Myocyte (in vitro differentiated cells): ENCODE measurements at regions not wholly inside any gene's neighbourhood (a gene's known extent, or its start where the extent isn't known, plus 50 kb on each side); places are given as distances from the start of the nearest gene placed in this dataset.
"Not testable (repeated sequence)": the region's sequence is repeated elsewhere in the genome, so short reads cannot be mapped to it uniquely, and the experiment has no call there.

ENCODE experiments used
- DNase-seq: peaks from one replicate; pipeline ENCODE4 v3.0.0-alpha.2; 2012; ENCODE audit warnings: low read depth

GRCh38 chr5:62149879-62150278 is 156.1 kb upstream of the KIF2A start:
- DNase-seq, result no peak

GRCh38 chr5:62152394-62153087 is 153.5 kb upstream of the KIF2A start:
- DNase-seq, result peak; percentile 57

DNA sequence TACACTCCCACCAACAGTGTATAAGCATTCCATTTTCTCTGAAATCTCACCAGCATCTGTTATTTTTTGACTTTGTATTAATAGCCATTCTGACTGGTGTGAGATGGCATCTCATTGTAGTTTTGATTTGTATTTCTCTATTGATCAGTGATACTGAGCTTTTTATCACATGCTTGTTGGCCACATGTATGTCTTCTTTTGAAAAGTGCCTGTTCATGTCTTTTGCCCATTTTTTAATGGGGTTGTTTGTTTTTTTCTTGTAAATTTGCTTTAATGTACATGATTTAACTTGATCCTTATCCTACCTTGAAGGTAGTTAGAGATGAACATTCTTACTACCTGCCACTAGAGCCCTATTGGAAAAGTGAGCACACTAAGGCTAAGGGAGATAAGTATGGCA is 151.2 kb upstream of the KIF2A start:
- no peak for DNase-seq

- DNase-seq, result no peak
Measured at GRCh38 chr5:62155988-62156387, 150.0 kb upstream of the KIF2A start.

GRCh38 chr5:62167561-62168057 is 138.4 kb upstream of the KIF2A start:
- DNase-seq, result no peak

GRCh38 chr5:62168506-62169281 is 137.3 kb upstream of the KIF2A start:
- no peak for DNase-seq

DNA sequence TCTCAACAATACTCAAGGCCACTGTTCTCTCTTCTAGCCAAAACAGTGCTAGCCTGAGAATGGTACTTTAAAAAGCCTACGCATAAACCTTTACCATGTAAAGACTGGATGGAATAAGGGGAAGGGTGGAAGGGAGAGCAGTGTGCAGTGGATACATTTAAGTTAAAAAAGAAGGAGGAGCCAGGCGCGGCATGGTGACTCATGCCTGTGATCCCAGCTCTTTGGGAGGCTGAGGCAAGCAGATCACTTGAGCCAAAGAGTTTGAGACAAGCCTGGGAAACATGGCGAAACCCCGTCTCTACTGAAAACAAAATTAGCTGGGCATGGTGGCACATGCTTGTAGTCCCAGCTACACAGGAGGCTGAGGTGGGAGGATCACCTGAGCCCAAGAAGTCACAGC is 127.7 kb upstream of the KIF2A start:
- no peak for DNase-seq

GRCh38 chr5:62182802-62183201 is 123.2 kb upstream of the KIF2A start:
- no peak for DNase-seq

- no peak for DNase-seq
Measured at GRCh38 chr5:62183727-62184126, 122.3 kb upstream of the KIF2A start.

GRCh38 chr5:62184444-62184843 is 121.6 kb upstream of the KIF2A start:
- DNase-seq, result no peak

DNA sequence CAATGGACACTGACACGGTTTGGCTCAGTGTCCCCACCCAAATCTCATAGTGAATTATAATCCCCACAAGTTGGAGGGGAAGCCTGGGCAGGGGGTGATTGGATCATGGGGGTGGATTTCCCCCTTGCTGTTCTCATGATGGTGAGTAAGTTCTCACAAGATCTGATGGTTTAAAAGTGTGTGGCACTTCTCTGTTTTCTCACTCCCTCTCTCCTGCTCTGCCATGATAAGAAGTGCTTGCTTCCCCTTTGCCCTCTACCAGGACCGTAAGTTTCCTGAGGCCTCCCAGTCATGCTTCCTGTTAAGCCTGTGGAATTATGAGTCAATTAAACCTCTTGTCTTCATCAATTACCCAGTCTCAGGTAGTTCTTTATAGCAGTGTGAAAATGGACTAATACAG is 115.8 kb upstream of the KIF2A start:
- DNase-seq, result no peak

DNA sequence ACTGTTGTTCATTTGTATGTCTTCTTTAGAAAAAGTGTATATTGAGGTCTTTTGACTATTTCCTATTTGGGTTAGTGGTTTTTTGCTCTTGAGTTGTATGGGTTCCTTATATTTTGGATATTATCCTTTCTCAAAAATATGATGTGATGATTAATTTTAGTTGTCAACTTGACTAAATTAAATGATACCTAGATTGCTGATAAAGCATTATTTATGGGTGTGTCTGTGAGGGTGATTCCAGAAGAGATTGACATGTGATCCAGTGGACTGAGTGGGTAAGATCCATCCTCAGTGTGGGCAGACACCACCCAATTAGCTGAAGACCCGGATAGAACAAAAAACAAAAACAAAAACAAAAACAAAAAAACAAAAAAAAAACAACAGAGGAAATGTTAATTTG is 115.1 kb upstream of the KIF2A start:
- DNase-seq, result no peak

DNA sequence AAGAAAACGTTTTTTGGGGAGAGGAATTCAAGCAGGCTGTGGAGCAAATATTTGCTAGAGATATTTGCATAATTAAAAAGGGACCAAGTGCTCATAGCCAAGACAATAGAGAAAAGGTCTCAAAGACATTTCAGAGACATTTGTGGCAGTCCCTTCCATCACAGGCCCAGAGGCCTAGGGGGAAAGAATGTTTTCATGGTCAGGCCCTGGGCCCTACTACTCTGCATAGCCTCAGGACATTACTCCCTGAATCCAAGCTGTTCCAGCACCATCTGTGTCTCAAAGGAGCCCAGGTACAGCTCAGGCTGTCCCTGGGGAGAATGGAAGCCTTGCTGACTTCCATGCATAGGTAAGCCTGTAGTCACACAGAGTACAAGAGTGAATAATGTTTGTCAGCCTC is 113.0 kb upstream of the KIF2A start:
- no peak for DNase-seq

DNA sequence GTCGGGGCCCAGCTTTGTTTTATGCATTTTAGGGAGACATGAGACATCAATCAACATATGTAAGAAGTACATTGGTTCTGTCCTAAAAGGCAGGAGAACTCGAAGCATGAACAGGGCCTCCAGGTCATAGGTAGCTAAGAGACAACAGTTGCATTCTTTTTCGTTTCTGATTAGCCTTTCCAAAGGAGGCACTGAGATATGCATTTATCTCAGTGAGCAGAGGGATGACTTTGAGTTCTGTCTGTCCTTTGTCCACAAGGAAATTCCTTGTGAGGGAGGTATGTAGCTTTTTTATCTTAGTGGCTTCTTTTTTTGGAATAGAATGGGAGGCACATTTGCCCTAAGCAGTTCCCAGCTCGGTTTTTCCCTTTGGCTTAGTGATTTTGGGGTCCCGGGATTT is 109.5 kb upstream of the KIF2A start:
- not testable (repeated sequence) for DNase-seq

GRCh38 chr5:62197697-62198096 is 108.3 kb upstream of the KIF2A start:
- no peak for DNase-seq

GRCh38 chr5:62198421-62198820 is 107.6 kb upstream of the KIF2A start:
- DNase-seq, result no peak

- no peak for DNase-seq
Measured at GRCh38 chr5:62199792-62200716, 106.0 kb upstream of the KIF2A start.

GRCh38 chr5:62206150-62206829 is 99.7 kb upstream of the KIF2A start:
- DNase-seq, result peak; percentile 6

GRCh38 chr5:62208218-62208852 is 97.7 kb upstream of the KIF2A start:
- DNase-seq, result no peak

DNA sequence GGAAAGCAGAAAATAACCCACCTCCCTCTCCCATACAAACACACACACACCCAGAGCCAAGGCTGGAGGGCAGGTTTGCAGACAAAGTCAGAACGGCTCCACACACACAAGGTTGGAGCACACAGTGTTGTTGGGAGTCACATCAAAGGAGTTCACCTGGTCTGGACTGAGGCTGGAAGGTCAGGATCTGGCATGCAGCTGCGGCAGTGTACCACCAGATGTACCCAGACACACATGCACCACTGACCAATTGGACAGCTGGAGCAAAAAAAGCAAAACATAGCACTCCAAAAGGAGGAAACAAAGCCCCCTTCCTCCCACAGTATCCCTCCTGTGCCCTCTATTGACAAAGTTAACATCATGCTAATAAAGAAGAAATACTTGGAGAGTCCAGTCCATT is 94.6 kb upstream of the KIF2A start:
- DNase-seq, result no peak

- no peak for DNase-seq
Measured at GRCh38 chr5:62212648-62213047, 93.4 kb upstream of the KIF2A start.
